ENCODE measurements at regions not wholly inside any gene's neighbourhood (a gene's known extent, or its start where the extent isn't known, plus 50 kb on each side); places are given as distances from the start of the nearest gene placed in this dataset.

DNA sequence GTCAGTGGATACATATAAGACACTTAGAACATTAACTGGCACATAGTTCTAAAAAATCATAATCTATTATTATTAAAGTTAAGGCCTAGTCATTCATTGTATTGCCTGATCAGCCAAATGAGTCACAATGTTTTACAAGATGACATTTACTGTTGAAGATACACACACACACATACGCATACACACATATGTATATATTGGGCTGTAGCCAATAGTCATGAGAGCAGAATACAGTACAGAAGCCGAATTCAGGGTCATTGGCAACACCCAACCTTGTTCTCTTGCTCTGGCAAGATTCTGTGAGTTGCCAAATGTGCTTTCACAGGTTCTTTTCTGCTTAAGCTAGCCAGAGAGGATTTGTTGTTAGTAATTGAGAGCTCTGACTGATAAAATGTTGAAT is 922.8 kb upstream of the MAP3K7 start:
- H3K9me3 ChIP-seq (ENCODE audit: insufficient read depth, low read length): no peaks in the 10 kb centered on the region
- no peak overlapping the region for H3K9ac ChIP-seq (ENCODE audit: low read length)
- no peaks in the 10 kb centered on the region for H4K20me1 ChIP-seq (ENCODE audit: insufficient read depth, low read length)
- H3K27ac ChIP-seq (ENCODE audit: low read length): no peak overlapping the region
- no peak for TF ChIP-seq EZH2phosphoT487 (IDR thresholded peaks at IDR 0.05; ENCODE audit: low read depth)
- TF ChIP-seq, protein P1, sequence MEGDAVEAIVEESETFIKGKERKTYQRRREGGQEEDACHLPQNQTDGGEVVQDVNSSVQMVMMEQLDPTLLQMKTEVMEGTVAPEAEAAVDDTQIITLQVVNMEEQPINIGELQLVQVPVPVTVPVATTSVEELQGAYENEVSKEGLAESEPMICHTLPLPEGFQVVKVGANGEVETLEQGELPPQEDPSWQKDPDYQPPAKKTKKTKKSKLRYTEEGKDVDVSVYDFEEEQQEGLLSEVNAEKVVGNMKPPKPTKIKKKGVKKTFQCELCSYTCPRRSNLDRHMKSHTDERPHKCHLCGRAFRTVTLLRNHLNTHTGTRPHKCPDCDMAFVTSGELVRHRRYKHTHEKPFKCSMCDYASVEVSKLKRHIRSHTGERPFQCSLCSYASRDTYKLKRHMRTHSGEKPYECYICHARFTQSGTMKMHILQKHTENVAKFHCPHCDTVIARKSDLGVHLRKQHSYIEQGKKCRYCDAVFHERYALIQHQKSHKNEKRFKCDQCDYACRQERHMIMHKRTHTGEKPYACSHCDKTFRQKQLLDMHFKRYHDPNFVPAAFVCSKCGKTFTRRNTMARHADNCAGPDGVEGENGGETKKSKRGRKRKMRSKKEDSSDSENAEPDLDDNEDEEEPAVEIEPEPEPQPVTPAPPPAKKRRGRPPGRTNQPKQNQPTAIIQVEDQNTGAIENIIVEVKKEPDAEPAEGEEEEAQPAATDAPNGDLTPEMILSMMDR (IDR thresholded peaks at IDR 0.05; ENCODE audit: low read depth, low read length): no peak
- no peak overlapping the region for H3K4me2 ChIP-seq (ENCODE audit: low read length)
- no peaks in the 10 kb centered on the region for H3K27me3 ChIP-seq (ENCODE audit: low read depth, low read length)
- H3K79me2 ChIP-seq (ENCODE audit: low read length): no peaks in the 10 kb centered on the region
- H3K4me1 ChIP-seq (ENCODE audit: low read length): peaks cover 8% of the 10 kb centered on the region
- H3K36me3 ChIP-seq (replicated peaks; ENCODE audit: low read depth, low read length): no peaks in the 10 kb centered on the region
- no peak overlapping the region for H2AFZ ChIP-seq (ENCODE audit: low read depth, low read length)
- no peak overlapping the region for H3K4me3 ChIP-seq (ENCODE audit: low read length)

DNA sequence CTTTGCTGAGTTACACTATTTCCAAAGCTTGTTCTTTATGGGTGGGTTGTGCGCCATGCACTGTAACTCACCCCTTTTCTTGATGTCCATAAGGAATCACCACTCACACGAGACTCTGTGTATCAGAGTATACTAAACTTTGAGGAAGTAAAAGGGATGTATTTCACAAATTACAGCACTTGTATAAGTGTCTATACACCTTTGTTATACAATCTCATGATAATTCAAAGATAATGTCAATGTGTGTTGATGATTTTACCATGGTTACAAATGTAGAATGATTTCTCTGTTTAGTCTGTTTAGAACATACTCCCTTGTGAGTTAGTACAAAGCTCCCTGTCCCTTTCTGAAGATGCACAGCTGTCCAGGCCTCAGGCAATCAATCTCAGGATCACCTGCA is 922.2 kb upstream of the MAP3K7 start:
- Histone ChIP-seq H3K4me2 (ENCODE audit: low read length) (no peak overlapping the region), H3K79me2 (ENCODE audit: low read length) (no peaks in the 10 kb centered on the region), H3K4me3 (ENCODE audit: low read length) (no peak overlapping the region), H3K4me1 (ENCODE audit: low read length) (peaks cover 8% of the 10 kb centered on the region), H4K20me1 (ENCODE audit: insufficient read depth, low read length) (no peaks in the 10 kb centered on the region), H2AFZ (ENCODE audit: low read depth, low read length) (no peak overlapping the region), H3K27me3 (ENCODE audit: low read depth, low read length) (no peaks in the 10 kb centered on the region), H3K27ac (ENCODE audit: low read length) (no peak overlapping the region), H3K36me3 (replicated peaks; ENCODE audit: low read depth, low read length) (no peaks in the 10 kb centered on the region), H3K9ac (ENCODE audit: low read length) (no peak overlapping the region), H3K9me3 (ENCODE audit: insufficient read depth, low read length) (no peaks in the 10 kb centered on the region)
- TF ChIP-seq, protein P1 (IDR thresholded peaks at IDR 0.05; ENCODE audit: low read depth, low read length): no peak
- no peak for TF ChIP-seq EZH2phosphoT487 (IDR thresholded peaks at IDR 0.05; ENCODE audit: low read depth)

DNA sequence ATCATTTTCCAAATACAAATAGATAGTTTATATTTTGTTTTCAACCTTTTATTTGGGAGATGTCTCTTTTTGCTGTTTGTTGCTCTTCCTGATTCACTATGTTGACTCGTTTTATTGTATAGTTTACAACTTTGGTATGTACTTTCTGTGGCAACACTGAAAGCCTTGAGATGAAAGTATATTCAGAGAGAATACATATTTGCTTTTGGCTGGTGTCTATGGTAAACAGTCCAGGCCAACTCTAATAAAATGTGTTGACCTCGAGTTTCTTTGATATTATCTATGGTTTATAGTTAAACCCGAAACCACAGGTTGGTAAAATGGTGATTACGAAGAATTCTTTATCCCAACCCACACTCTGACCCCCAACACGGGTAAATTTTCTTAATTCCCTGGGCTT is 919.6 kb upstream of the MAP3K7 start:
- Histone ChIP-seq H3K27ac (ENCODE audit: low read length) (no peak overlapping the region), H2AFZ (ENCODE audit: low read depth, low read length) (no peak overlapping the region), H3K4me2 (ENCODE audit: low read length) (no peak overlapping the region), H3K79me2 (ENCODE audit: low read length) (no peaks in the 10 kb centered on the region), H3K9ac (ENCODE audit: low read length) (no peak overlapping the region), H4K20me1 (ENCODE audit: insufficient read depth, low read length) (no peaks in the 10 kb centered on the region), H3K4me3 (ENCODE audit: low read length) (no peak overlapping the region), H3K27me3 (ENCODE audit: low read depth, low read length) (no peaks in the 10 kb centered on the region), H3K36me3 (replicated peaks; ENCODE audit: low read depth, low read length) (no peaks in the 10 kb centered on the region), H3K9me3 (ENCODE audit: insufficient read depth, low read length) (no peaks in the 10 kb centered on the region), H3K4me1 (ENCODE audit: low read length) (no peaks in the 10 kb centered on the region; the same call in 1 of the 2 replicates)
- TF ChIP-seq, protein P1 (IDR thresholded peaks at IDR 0.05; ENCODE audit: low read depth, low read length): no peak
- TF ChIP-seq EZH2phosphoT487 (IDR thresholded peaks at IDR 0.05; ENCODE audit: low read depth): no peak

DNA sequence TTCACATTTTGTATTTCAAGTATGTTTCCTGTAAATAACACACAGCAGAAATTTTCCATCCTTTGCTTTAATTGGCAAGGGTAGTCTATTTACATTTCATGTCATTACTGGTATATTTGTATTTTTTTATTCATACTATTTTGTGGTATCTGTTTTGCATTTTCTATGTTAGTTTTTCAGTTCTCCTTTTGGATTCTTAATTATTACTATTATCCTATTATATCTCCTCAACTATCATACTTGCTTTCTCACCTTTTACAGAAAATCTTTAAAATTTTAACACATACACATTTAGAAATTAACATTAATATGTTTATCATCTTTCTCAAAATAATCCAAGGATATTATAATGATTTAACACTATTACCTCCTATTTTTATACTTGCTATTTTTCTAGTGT is 918.3 kb upstream of the MAP3K7 start:
- Histone ChIP-seq H3K27ac (ENCODE audit: low read length) (no peak overlapping the region), H4K20me1 (ENCODE audit: insufficient read depth, low read length) (no peaks in the 10 kb centered on the region), H3K4me3 (ENCODE audit: low read length) (no peak overlapping the region), H3K36me3 (replicated peaks; ENCODE audit: low read depth, low read length) (no peaks in the 10 kb centered on the region), H3K4me2 (ENCODE audit: low read length) (no peak overlapping the region), H3K27me3 (ENCODE audit: low read depth, low read length) (no peaks in the 10 kb centered on the region), H2AFZ (ENCODE audit: low read depth, low read length) (no peak overlapping the region), H3K79me2 (ENCODE audit: low read length) (no peaks in the 10 kb centered on the region), H3K9ac (ENCODE audit: low read length) (no peak overlapping the region), H3K9me3 (ENCODE audit: insufficient read depth, low read length) (no peaks in the 10 kb centered on the region), H3K4me1 (ENCODE audit: low read length) (no peaks in the 10 kb centered on the region)
- TF ChIP-seq EZH2phosphoT487 (IDR thresholded peaks at IDR 0.05; ENCODE audit: low read depth): no peak
- TF ChIP-seq, protein P1 (IDR thresholded peaks at IDR 0.05; ENCODE audit: low read depth, low read length): no peak

Measured in OCI-LY3 (cell line).